ENCODE measurements at regions not wholly inside any gene's neighbourhood (a gene's known extent, or its start where the extent isn't known, plus 50 kb on each side); places are given as distances from the start of the nearest gene placed in this dataset.
"Not testable (repeated sequence)": the region's sequence is repeated elsewhere in the genome, so short reads cannot be mapped to it uniquely, and the experiment has no call there.

- Histone ChIP-seq H3K27ac (no peak overlapping the region), H3K36me3 (no peaks in the 10 kb centered on the region), H3K9me3 (no peaks in the 10 kb centered on the region), H3K4me3 (no peak overlapping the region), H3K27me3 (no peaks in the 10 kb centered on the region), H3K4me1 (peaks cover 0 to 2% (median 0%) of the 10 kb centered on the region in 4 donors)
- DNase-seq (no peak), ATAC-seq (ENCODE audit: low FRiP score in 2 of 2) (no peak)
- TF ChIP-seq POLR2A (IDR thresholded peaks at IDR 0.05) (no peak), EP300 (IDR thresholded peaks at IDR 0.05) (no peak), POLR2AphosphoS5 (IDR thresholded peaks at IDR 0.05) (no peak)
- TF ChIP-seq, protein P1, sequence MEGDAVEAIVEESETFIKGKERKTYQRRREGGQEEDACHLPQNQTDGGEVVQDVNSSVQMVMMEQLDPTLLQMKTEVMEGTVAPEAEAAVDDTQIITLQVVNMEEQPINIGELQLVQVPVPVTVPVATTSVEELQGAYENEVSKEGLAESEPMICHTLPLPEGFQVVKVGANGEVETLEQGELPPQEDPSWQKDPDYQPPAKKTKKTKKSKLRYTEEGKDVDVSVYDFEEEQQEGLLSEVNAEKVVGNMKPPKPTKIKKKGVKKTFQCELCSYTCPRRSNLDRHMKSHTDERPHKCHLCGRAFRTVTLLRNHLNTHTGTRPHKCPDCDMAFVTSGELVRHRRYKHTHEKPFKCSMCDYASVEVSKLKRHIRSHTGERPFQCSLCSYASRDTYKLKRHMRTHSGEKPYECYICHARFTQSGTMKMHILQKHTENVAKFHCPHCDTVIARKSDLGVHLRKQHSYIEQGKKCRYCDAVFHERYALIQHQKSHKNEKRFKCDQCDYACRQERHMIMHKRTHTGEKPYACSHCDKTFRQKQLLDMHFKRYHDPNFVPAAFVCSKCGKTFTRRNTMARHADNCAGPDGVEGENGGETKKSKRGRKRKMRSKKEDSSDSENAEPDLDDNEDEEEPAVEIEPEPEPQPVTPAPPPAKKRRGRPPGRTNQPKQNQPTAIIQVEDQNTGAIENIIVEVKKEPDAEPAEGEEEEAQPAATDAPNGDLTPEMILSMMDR (IDR thresholded peaks at IDR 0.05): no peak
- 66 to 85% methylated on average over 2 of the region's 2 CpGs for WGBS, 2 donors
Measured at GRCh38 chr2:62642429-62643099, 62.9 kb upstream of the EHBP1 start.

- 56 to 68% methylated on average over 4 of the region's 4 CpGs for WGBS, 2 donors
- no peak for ATAC-seq (ENCODE audit: low FRiP score in 2 of 2)
- H3K4me1 ChIP-seq: peaks cover 0 to 2% (median 0%) of the 10 kb centered on the region in 4 donors
- TF ChIP-seq, protein P1 (IDR thresholded peaks at IDR 0.05): no peak
- TF ChIP-seq EP300 (IDR thresholded peaks at IDR 0.05): no peak
- TF ChIP-seq POLR2AphosphoS5 (IDR thresholded peaks at IDR 0.05): no peak
- TF ChIP-seq POLR2A (IDR thresholded peaks at IDR 0.05): no peak
- H3K27ac ChIP-seq: no peak overlapping the region
- H3K9me3 ChIP-seq: no peaks in the 10 kb centered on the region
- no peaks in the 10 kb centered on the region for H3K27me3 ChIP-seq
- no peak overlapping the region for H3K4me3 ChIP-seq
- no peaks in the 10 kb centered on the region for H3K36me3 ChIP-seq
- DNase-seq: no peak
Measured at GRCh38 chr2:62641936-62642335, 63.6 kb upstream of the EHBP1 start.

GRCh38 chr2:62641410-62641843, 64.1 kb upstream of the EHBP1 start:
- no peak overlapping the region for H3K4me3 ChIP-seq
- no peak for ATAC-seq (ENCODE audit: low FRiP score in 2 of 2)
- H3K27me3 ChIP-seq: no peaks in the 10 kb centered on the region
- no peaks in the 10 kb centered on the region for H3K9me3 ChIP-seq
- no peak for DNase-seq
- no peak overlapping the region for H3K27ac ChIP-seq
- 63 to 67% methylated on average over 1 of the region's 1 CpG for WGBS, 2 donors
- no peaks in the 10 kb centered on the region for H3K36me3 ChIP-seq
- no peak for TF ChIP-seq EP300 (IDR thresholded peaks at IDR 0.05)
- TF ChIP-seq POLR2AphosphoS5 (IDR thresholded peaks at IDR 0.05): no peak
- no peak for TF ChIP-seq POLR2A (IDR thresholded peaks at IDR 0.05)
- TF ChIP-seq, protein P1 (IDR thresholded peaks at IDR 0.05): no peak
- H3K4me1 ChIP-seq: peaks cover 0 to 2% (median 0%) of the 10 kb centered on the region in 4 donors

- 84 to 85% methylated on average over 5 of the region's 5 CpGs for WGBS, 2 donors
- TF ChIP-seq POLR2AphosphoS5 (IDR thresholded peaks at IDR 0.05): no peak
- TF ChIP-seq, protein P1 (IDR thresholded peaks at IDR 0.05): no peak
- TF ChIP-seq POLR2A (IDR thresholded peaks at IDR 0.05): no peak
- TF ChIP-seq EP300 (IDR thresholded peaks at IDR 0.05): no peak
- H3K27ac ChIP-seq: no peak overlapping the region
- no peaks in the 10 kb centered on the region for H3K27me3 ChIP-seq
- no peak overlapping the region for H3K4me3 ChIP-seq
- peaks cover 0 to 6% (median 0%) of the 10 kb centered on the region in 4 donors for H3K9me3 ChIP-seq
- no peaks in the 10 kb centered on the region for H3K36me3 ChIP-seq
- no peaks in the 10 kb centered on the region for H3K4me1 ChIP-seq
- DNase-seq (no peak), ATAC-seq (ENCODE audit: low FRiP score in 2 of 2) (no peak)
Measured at GRCh38 chr2:62631160-62632085, 74.1 kb upstream of the EHBP1 start.

DNA sequence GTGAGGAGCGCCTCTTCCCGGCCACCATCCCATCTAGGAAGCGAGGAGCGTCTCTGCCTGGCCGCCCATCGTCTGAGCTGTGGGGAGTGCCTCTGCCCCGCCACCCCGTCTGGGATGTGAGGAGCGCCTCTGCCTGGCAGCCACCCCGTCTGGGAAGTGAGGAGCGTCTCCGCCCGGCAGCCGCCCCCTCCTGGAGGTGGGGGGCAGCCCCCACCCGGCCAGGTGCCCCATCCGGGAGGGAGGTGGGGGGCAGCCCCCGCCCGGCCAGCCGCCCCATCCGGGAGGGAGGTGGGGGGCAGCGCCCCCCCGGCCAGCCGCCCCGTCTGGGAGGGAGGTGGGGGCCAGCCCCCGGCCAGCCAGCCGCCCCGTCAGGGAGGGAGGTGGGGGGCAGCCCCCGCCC, 75.3 kb upstream of the EHBP1 start:
- H3K27ac ChIP-seq; H3K36me3 ChIP-seq; H3K27me3 ChIP-seq; H3K4me1 ChIP-seq; H3K4me3 ChIP-seq; ATAC-seq (ENCODE audit: low FRiP score in 2 of 2); H3K9me3 ChIP-seq: not testable (repeated sequence)
- WGBS, 2 donors: 89% methylated on average over 9 of the region's 28 CpGs; no CpG with 5 or more reads in 1 of the 2 donors
- DNase-seq: peak in 1 of 2 donors; percentile 58

DNA sequence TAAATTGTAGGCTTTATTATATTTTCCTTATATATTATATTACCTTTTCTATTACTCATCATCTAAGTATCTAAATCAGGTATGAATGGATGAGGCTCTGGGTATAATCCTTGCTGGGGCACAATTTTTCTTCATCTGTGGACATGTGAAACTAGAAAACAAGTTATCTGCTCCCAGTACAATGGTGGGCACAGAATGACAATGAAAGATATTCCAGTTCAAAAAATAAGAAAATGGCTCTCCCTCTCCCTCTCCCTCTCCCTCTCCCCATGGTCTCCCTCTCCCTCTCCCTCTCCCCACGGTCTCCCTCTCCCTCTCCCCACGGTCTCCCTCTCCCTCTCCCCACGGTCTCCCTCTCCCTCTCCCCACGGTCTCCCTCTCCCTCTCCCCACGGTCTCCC, 76.2 kb upstream of the EHBP1 start:
- not testable (repeated sequence) for H3K27ac ChIP-seq; H3K36me3 ChIP-seq; H3K4me1 ChIP-seq; H3K27me3 ChIP-seq; DNase-seq; ATAC-seq (ENCODE audit: low FRiP score in 2 of 2); H3K4me3 ChIP-seq; H3K9me3 ChIP-seq
- WGBS, 2 donors: 72 to 83% methylated on average over 1 to 4 of the region's 5 CpGs
